HFF-Myc (cell line): ENCODE measurements at regions not wholly inside any gene's neighbourhood (a gene's known extent, or its start where the extent isn't known, plus 50 kb on each side); places are given as distances from the start of the nearest gene placed in this dataset.

Experiments used
- DNase-seq: peaks from one replicate; pipeline ENCODE4 v3.0.0-alpha.2; 2011; ENCODE audit warnings: low read depth; ENCODE audit errors: extremely low read depth
- H3K4me3 ChIP-seq: replicated peaks from 2 replicates; pipeline ENCODE4 v1.5.1; 2011; ENCODE audit warnings: low read depth, mild to moderate bottlenecking, control low read depth, low read length
- CTCF ChIP-seq: IDR thresholded peaks from 2 replicates; pipeline ENCODE4 v1.5.1; 2012; ENCODE audit warnings: mild to moderate bottlenecking, low read depth, low read length, control low read depth; ENCODE audit errors: missing control alignments

GRCh38 chr11:15726893-15727519 lies 612.3 kb downstream of the INSC start:
- no peak overlapping the region for H3K4me3 ChIP-seq
- no peak for TF ChIP-seq CTCF
- no peak for DNase-seq

- no peak overlapping the region for H3K4me3 ChIP-seq
- no peak for TF ChIP-seq CTCF
- DNase-seq, result no peak
Observed at GRCh38 chr11:15727520-15727914, 612.8 kb downstream of the INSC start.

GRCh38 chr11:15728207-15728606 lies 613.5 kb downstream of the INSC start:
- H3K4me3 ChIP-seq, result no peak overlapping the region
- DNase-seq, result no peak
- no peak for TF ChIP-seq CTCF

GRCh38 chr11:15730263-15730994 lies 615.7 kb downstream of the INSC start:
- H3K4me3 ChIP-seq, result no peak overlapping the region
- no peak for DNase-seq
- no peak for TF ChIP-seq CTCF

DNA sequence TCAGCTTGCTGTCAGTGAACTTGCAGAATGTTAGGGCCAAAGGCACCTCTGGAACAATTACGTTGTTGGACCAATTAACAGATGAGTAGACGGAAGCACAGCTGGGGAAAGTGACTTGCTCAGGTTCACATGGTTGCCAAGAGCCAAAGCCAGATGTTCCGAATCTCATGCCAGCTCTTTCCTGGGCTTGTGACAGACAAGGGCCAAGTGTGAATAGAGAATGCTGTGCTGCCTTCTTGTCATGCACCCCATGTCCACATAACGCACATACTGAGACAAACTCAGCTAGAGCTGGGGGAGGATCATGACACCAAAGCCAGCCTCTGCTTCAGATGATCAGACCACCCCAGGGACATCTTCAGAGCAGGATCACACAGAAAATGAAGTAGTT lies 616.3 kb downstream of the INSC start:
- no peak for TF ChIP-seq CTCF
- no peak overlapping the region for H3K4me3 ChIP-seq
- DNase-seq, result no peak

DNA sequence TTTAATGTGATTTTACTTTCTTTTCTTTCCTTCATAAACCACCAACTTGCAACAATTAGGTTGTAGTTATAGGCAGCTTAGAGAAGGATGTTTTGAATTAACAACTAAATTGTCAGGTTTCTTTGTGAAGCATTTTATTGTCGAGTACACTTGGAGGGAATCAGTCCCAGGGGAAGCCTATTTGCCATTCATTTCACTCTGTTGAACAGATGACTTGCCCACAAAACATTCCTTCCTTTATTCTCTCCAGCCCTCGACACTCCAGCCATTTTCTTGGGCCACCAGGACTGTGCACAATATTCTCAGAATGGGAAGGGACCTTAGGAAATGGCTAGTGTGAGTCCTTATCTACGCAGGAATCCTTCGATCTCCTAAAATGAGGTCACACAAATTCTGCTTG lies 620.6 kb downstream of the SOX6 start:
- H3K4me3 ChIP-seq, result no peak overlapping the region
- no peak for DNase-seq
- no peak for TF ChIP-seq CTCF
